Upper lobe of left lung (tissue), 6 donors: ENCODE measurements at regions not wholly inside any gene's neighbourhood (a gene's known extent, or its start where the extent isn't known, plus 50 kb on each side); places are given as distances from the start of the nearest gene placed in this dataset.

Source experiments
- ATAC-seq, 2 donors: fragments of 200-7000 bp; cut with Tn5 transposase; one replicate each; pipeline ENCODE4 v1.9.1; 2022; ENCODE audit warnings: mild to moderate bottlenecking in 2 of 2, moderate library complexity in 2 of 2; ENCODE audit not compliant: low FRiP score in 2 of 2
- DNase-seq, 2 donors: peaks; one replicate each; pipeline ENCODE4 v3.0.0-alpha.2; 2019 to 2020
- H3K27ac ChIP-seq, 4 donors: fragments of 200-600 bp; sonication (generic); one replicate each; pipeline ENCODE4 v1.5.1; 2016 to 2019
- H3K27me3 ChIP-seq, 4 donors: fragments of 200-600 bp; sonication (generic); one replicate each; pipeline ENCODE4 v1.5.1; 2017 to 2019
- H3K36me3 ChIP-seq, 4 donors: fragments of 200-600 bp; sonication (generic); one replicate each; pipeline ENCODE4 v1.5.1; 2016 to 2019
- H3K4me1 ChIP-seq, 4 donors: fragments of 200-600 bp; sonication (generic); one replicate each; pipeline ENCODE4 v1.5.1; 2018 to 2019
- H3K4me3 ChIP-seq, 4 donors: fragments of 200-600 bp; sonication (generic); one replicate each; pipeline ENCODE4 v1.5.1; 2017 to 2019; ENCODE audit warnings: mild to moderate bottlenecking in 2 of 4, moderate library complexity in 1 of 4
- H3K9me3 ChIP-seq, 4 donors: fragments of 200-600 bp; sonication (generic); one replicate each; pipeline ENCODE4 v1.5.1; 2018 to 2019
- CTCF ChIP-seq, 6 experiments: fragments of 450-650 bp in 4 of 6; fragments of 200-600 bp in 2 of 6; sonication (generic) in 2 of 6; IDR thresholded peaks; one replicate each; pipeline ENCODE4 v1.5.1; 2016 to 2019; ENCODE audit warnings: antibody characterized with exemption in 6 of 6
- EP300 ChIP-seq, 4 donors: sonication (generic); formaldehyde crosslinking; IDR thresholded peaks; one replicate each; pipeline ENCODE4 v1.5.1; 2017; ENCODE audit warnings: antibody characterized with exemption in 4 of 4, control low read depth in 2 of 4
- POLR2A ChIP-seq, 4 donors: fragments of 450-650 bp; IDR thresholded peaks; one replicate each; pipeline ENCODE4 v1.5.1; 2016 to 2017; ENCODE audit warnings: antibody characterized with exemption in 4 of 4, mild to moderate bottlenecking in 2 of 4
- POLR2AphosphoS5 ChIP-seq, 2 donors: sonication (generic); formaldehyde crosslinking; IDR thresholded peaks; one replicate each; pipeline ENCODE4 v1.5.1; 2017; ENCODE audit warnings: antibody characterized with exemption in 2 of 2
- WGBS, 2 donors: methylation state at CpG; one replicate each; pipeline ENCODE4 v1.1.5; 2017 to 2018; 5-methylcytosine and 5-hydroxymethylcytosine counted together
- donor health status: DM: no; HTN: no; CAD: no; lungs with moderate emphysema.
- donor health status: DM: no; HTN: yes; CAD: no; lungs with severe emphysema.

GRCh38 chr6:56378966-56379585 is 131.7 kb upstream of the COL21A1 start:
- Histone ChIP-seq H3K9me3 (no peaks in the 10 kb centered on the region), H3K4me3 (no peak overlapping the region), H3K27ac (no peak overlapping the region), H3K4me1 (no peaks in the 10 kb centered on the region), H3K27me3 (no peaks in the 10 kb centered on the region), H3K36me3 (no peaks in the 10 kb centered on the region)
- ATAC-seq (peak in 1 of 2 donors; percentile 59), DNase-seq (no peak)
- 87 to 89% methylated on average over 7 of the region's 7 CpGs for WGBS, 2 donors
- TF ChIP-seq EP300 (IDR thresholded peaks at IDR 0.05) (no peak), POLR2A (IDR thresholded peaks at IDR 0.05) (no peak), CTCF (IDR thresholded peaks at IDR 0.05) (no peak), POLR2AphosphoS5 (IDR thresholded peaks at IDR 0.05) (no peak)

GRCh38 chr6:56378507-56378906 is 131.1 kb upstream of the COL21A1 start:
- H3K4me1 ChIP-seq = no peaks in the 10 kb centered on the region
- H3K9me3 ChIP-seq = no peaks in the 10 kb centered on the region
- no peaks in the 10 kb centered on the region for H3K36me3 ChIP-seq
- no peaks in the 10 kb centered on the region for H3K27me3 ChIP-seq
- no peak overlapping the region for H3K4me3 ChIP-seq
- DNase-seq (no peak), ATAC-seq (no peak)
- TF ChIP-seq EP300 (IDR thresholded peaks at IDR 0.05) (no peak), POLR2AphosphoS5 (IDR thresholded peaks at IDR 0.05) (no peak), CTCF (IDR thresholded peaks at IDR 0.05) (no peak), POLR2A (IDR thresholded peaks at IDR 0.05) (no peak)
- H3K27ac ChIP-seq = no peak overlapping the region
- WGBS, 2 donors = 82 to 94% methylated on average over 4 of the region's 4 CpGs

GRCh38 chr6:56377295-56377694 is 129.9 kb upstream of the COL21A1 start:
- peaks cover 0 to 8% (median 2%) of the 10 kb centered on the region in 4 donors for H3K4me1 ChIP-seq
- ATAC-seq = no peak
- H3K36me3 ChIP-seq = no peaks in the 10 kb centered on the region
- no peaks in the 10 kb centered on the region for H3K27me3 ChIP-seq
- H3K9me3 ChIP-seq = no peaks in the 10 kb centered on the region
- no peak overlapping the region for H3K27ac ChIP-seq
- TF ChIP-seq POLR2AphosphoS5 (IDR thresholded peaks at IDR 0.05) = no peak
- H3K4me3 ChIP-seq = no peak overlapping the region
- 96 to 100% methylated on average over 2 of the region's 2 CpGs for WGBS, 2 donors
- DNase-seq = no peak

- Histone ChIP-seq H3K9me3 (no peaks in the 10 kb centered on the region), H3K27me3 (no peaks in the 10 kb centered on the region), H3K27ac (peak overlapping the region in 2 of 4 donors; percentile 27 to 60), H3K4me1 (peaks cover 12 to 23% (median 17%) of the 10 kb centered on the region in 4 donors), H3K36me3 (no peaks in the 10 kb centered on the region), H3K4me3 (no peak overlapping the region)
- ATAC-seq = no peak
- TF ChIP-seq CTCF (IDR thresholded peaks at IDR 0.05) = no peak
- no peak for TF ChIP-seq POLR2AphosphoS5 (IDR thresholded peaks at IDR 0.05)
- TF ChIP-seq POLR2A (IDR thresholded peaks at IDR 0.05) = no peak
- TF ChIP-seq EP300 (IDR thresholded peaks at IDR 0.05) = no peak
- WGBS, 2 donors = 69 to 76% methylated on average over 3 of the region's 3 CpGs
- DNase-seq = no peak
Observed at GRCh38 chr6:56375806-56376205, 128.4 kb upstream of the COL21A1 start.

GRCh38 chr6:56374841-56375369 is 127.5 kb upstream of the COL21A1 start:
- TF ChIP-seq EP300 (IDR thresholded peaks at IDR 0.05) = no peak
- TF ChIP-seq POLR2AphosphoS5 (IDR thresholded peaks at IDR 0.05) = no peak
- TF ChIP-seq POLR2A (IDR thresholded peaks at IDR 0.05) = no peak
- no peak for TF ChIP-seq CTCF (IDR thresholded peaks at IDR 0.05)
- Histone ChIP-seq H3K4me3 (no peak overlapping the region), H3K27me3 (no peaks in the 10 kb centered on the region), H3K36me3 (no peaks in the 10 kb centered on the region), H3K27ac (peak overlapping the region; percentile 27 to 60 (median 38)), H3K9me3 (no peaks in the 10 kb centered on the region), H3K4me1 (peaks cover 22 to 32% (median 26%) of the 10 kb centered on the region in 4 donors)
- no peak for DNase-seq
- ATAC-seq = peak; percentile 45 to 87
- WGBS, 2 donors = 77% methylated on average over 4 of the region's 4 CpGs
